ENCODE measurements at regions not wholly inside any gene's neighbourhood (a gene's known extent, or its start where the extent isn't known, plus 50 kb on each side); places are given as distances from the start of the nearest gene placed in this dataset.

DNA sequence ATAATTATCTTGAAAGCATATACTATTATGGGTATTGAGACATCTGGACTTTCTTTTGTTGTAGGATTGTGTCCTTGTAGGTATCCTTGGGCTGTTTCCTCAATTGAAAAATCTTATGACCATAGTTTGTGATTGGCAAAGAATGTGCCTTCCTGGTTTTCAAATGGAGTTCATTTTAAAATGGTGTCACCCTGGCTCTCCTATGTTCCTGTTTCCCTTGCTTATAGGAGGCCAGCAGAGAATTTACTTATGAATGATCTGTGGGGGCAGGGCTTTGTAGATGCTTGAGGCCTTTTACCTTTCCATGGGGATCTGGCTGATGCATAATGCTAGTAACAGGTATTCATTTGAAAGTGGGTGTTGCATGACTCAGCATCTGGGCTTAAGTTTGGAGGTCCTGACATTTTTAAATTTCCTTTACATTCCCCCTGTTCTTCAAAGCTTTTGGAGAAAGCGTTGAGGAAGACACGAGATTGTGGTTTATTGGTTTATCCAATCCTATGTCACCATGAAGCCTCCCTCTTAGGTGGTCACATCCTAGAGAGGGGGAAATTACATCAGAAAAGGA, 135.0 kb upstream of the PROKR2 start:
- no peak overlapping the region for H3K4me3 ChIP-seq (ENCODE audit: low read depth, low read length)
- no peak for TF ChIP-seq CTCF (IDR thresholded peaks at IDR 0.05; ENCODE audit: borderline replicate concordance, insufficient read depth, low read depth, low read length)

- H3K4me3 ChIP-seq (ENCODE audit: low read depth, low read length), result no peak overlapping the region
- TF ChIP-seq CTCF (IDR thresholded peaks at IDR 0.05; ENCODE audit: borderline replicate concordance, insufficient read depth, low read depth, low read length), result peak; percentile 77
These were observed 131.8 kb upstream of the PROKR2 start for GRCh38 chr20:5448449-5449118.

GRCh38 chr20:5447188-5447587, 130.4 kb upstream of the PROKR2 start:
- no peak for TF ChIP-seq CTCF (IDR thresholded peaks at IDR 0.05; ENCODE audit: borderline replicate concordance, insufficient read depth, low read depth, low read length)
- no peak overlapping the region for H3K4me3 ChIP-seq (ENCODE audit: low read depth, low read length)

- no peak overlapping the region for H3K4me3 ChIP-seq (ENCODE audit: low read depth, low read length)
- no peak for TF ChIP-seq CTCF (IDR thresholded peaks at IDR 0.05; ENCODE audit: borderline replicate concordance, insufficient read depth, low read depth, low read length)
These were observed 128.9 kb upstream of the PROKR2 start for GRCh38 chr20:5445611-5446010.

- H3K4me3 ChIP-seq (ENCODE audit: low read depth, low read length), result no peak overlapping the region
- TF ChIP-seq CTCF (IDR thresholded peaks at IDR 0.05; ENCODE audit: borderline replicate concordance, insufficient read depth, low read depth, low read length), result no peak
These were observed 125.3 kb upstream of the PROKR2 start for GRCh38 chr20:5442101-5442500.

DNA sequence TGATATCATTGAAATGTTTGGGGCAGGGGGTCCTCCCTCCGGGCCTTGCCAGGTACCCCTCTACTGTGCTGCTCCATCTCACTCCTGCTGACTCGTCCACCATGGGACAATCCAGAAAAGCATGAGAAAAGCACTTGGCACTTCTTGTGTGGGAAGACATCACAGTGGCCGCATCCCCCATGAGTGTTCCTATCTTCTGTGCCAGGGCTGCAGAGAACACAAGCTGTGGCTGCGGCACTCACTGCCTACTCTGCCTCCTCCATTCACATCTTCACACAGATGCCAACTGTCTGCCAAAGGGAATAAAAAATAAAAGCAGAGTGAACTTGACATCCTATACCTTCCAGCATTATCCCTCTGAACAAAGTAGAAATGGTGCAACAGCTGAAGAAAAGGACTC, 117.4 kb upstream of the PROKR2 start:
- no peak overlapping the region for H3K4me3 ChIP-seq (ENCODE audit: low read depth, low read length)
- TF ChIP-seq CTCF (IDR thresholded peaks at IDR 0.05; ENCODE audit: borderline replicate concordance, insufficient read depth, low read depth, low read length), result no peak

- no peak for TF ChIP-seq CTCF (IDR thresholded peaks at IDR 0.05; ENCODE audit: borderline replicate concordance, insufficient read depth, low read depth, low read length)
- no peak overlapping the region for H3K4me3 ChIP-seq (ENCODE audit: low read depth, low read length)
These were observed 116.6 kb upstream of the PROKR2 start for GRCh38 chr20:5433352-5433751.

Measured in GM12875 (cell line).